ENCODE measurements at regions not wholly inside any gene's neighbourhood (a gene's known extent, or its start where the extent isn't known, plus 50 kb on each side); places are given as distances from the start of the nearest gene placed in this dataset.

DNA sequence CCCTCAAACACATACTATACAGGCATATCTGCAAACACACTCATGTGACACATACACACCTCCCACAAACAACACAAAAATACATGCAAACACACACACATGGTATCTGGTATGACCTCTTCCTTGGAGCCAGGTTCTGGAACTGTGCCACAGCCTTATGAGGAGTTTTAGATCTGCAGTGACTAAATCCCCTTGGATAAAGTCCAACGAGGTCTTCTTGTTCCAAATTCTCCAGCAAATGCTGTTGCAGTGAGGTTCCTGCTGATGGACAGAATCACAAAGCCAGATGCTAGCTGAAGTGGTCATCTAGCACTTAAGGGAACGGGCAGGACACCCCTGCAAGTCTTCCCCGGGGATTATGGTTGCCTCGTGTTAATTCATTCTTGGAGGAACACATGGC lies 54.5 kb upstream of the DAPL1 start:
- DNase-seq (ENCODE audit: low read depth) = no peak
- TF ChIP-seq, protein P1, sequence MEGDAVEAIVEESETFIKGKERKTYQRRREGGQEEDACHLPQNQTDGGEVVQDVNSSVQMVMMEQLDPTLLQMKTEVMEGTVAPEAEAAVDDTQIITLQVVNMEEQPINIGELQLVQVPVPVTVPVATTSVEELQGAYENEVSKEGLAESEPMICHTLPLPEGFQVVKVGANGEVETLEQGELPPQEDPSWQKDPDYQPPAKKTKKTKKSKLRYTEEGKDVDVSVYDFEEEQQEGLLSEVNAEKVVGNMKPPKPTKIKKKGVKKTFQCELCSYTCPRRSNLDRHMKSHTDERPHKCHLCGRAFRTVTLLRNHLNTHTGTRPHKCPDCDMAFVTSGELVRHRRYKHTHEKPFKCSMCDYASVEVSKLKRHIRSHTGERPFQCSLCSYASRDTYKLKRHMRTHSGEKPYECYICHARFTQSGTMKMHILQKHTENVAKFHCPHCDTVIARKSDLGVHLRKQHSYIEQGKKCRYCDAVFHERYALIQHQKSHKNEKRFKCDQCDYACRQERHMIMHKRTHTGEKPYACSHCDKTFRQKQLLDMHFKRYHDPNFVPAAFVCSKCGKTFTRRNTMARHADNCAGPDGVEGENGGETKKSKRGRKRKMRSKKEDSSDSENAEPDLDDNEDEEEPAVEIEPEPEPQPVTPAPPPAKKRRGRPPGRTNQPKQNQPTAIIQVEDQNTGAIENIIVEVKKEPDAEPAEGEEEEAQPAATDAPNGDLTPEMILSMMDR (IDR thresholded peaks at IDR 0.05; ENCODE audit: insufficient read depth, low read depth, low read length, missing control alignments) = no peak
- H3K4me3 ChIP-seq (ENCODE audit: low read depth, low read length) = no peak overlapping the region

DNA sequence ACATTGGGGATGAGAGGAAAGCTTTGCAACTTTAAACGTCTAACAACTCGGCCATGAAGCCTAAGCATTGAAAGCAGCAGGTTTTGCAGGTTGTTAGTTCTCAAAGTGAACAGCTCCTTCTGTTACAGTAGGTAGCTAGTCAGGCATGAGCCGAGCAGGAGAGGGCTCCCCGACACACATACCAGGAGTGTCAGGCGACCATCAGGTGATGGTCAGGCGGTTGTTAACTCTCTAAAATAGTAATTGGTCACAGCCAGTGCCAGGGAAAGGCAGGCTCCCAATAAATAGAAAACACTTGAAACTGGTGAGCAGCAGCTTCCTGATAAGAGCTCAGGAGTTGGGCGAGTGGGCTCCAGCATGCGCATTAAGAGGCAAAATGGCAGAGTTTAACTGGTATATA lies 53.5 kb upstream of the DAPL1 start:
- TF ChIP-seq, protein P1 (IDR thresholded peaks at IDR 0.05; ENCODE audit: insufficient read depth, low read depth, low read length, missing control alignments) = no peak
- DNase-seq (ENCODE audit: low read depth) = no peak
- H3K4me3 ChIP-seq (ENCODE audit: low read depth, low read length) = no peak overlapping the region

DNA sequence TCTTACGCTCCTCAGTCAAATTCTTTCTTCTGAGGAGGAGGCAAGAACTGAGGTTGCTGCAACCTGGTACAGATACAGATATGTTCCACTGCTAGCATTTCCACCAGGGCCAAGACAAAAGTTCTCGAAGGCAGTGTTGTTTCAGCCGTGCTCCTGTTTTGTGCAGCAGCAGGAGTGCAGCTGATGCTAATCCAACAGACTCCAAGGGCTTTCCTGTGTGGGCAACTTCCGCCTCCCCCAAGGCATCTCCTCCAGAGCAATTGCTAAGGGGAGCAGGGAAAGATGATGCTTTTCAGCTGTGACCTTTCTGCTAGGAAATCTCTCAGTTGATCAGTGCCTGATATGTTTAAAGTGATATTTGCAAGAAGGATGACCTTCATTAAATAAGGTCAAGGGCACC lies 52.6 kb upstream of the DAPL1 start:
- TF ChIP-seq, protein P1 (IDR thresholded peaks at IDR 0.05; ENCODE audit: insufficient read depth, low read depth, low read length, missing control alignments) = no peak
- no peak for DNase-seq (ENCODE audit: low read depth)
- H3K4me3 ChIP-seq (ENCODE audit: low read depth, low read length) = no peak overlapping the region

DNA sequence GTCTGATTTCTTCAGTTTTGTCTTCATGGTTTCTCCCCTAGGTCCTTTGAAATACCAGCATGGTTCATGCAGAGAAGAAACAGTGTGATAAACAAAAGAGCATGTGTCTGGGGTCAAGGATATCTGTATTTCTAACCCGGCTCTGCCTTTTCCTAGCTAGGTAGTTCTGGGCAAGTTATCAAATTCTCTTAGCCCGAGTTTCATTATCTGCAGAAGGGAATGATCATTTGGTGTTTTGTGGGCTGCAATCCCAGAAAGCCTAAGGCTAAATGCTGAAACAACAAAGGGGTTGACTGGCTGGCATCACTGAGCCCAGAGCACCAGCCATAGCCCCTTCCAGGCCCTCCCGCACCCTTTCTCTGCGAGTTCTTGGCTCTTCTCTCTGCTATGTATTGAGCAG lies 51.7 kb upstream of the DAPL1 start:
- no peak overlapping the region for H3K4me3 ChIP-seq (ENCODE audit: low read depth, low read length)
- no peak for DNase-seq (ENCODE audit: low read depth)
- TF ChIP-seq, protein P1 (IDR thresholded peaks at IDR 0.05; ENCODE audit: insufficient read depth, low read depth, low read length, missing control alignments) = no peak

DNA sequence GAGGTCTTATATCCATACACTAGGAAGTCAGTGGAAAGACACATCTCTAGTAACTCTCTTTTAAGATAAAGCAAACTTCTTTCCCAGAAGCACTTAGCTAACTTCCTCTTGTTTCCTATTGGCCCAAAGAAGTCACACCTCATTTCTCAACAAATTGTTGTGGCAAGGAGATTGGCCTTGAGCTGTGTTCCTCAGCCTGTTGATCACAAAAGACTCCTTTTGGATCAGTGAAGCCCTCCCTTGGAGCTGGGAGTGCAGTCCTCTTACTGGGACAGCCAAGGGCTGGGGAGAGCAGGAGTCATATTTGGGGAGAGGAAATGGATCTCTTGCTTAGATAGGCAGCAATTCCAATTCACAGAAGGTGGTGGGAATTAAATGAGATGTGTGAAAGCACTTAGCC lies 51.2 kb upstream of the DAPL1 start:
- DNase-seq (ENCODE audit: low read depth) = no peak
- no peak overlapping the region for H3K4me3 ChIP-seq (ENCODE audit: low read depth, low read length)
- TF ChIP-seq, protein P1 (IDR thresholded peaks at IDR 0.05; ENCODE audit: insufficient read depth, low read depth, low read length, missing control alignments) = no peak

DNA sequence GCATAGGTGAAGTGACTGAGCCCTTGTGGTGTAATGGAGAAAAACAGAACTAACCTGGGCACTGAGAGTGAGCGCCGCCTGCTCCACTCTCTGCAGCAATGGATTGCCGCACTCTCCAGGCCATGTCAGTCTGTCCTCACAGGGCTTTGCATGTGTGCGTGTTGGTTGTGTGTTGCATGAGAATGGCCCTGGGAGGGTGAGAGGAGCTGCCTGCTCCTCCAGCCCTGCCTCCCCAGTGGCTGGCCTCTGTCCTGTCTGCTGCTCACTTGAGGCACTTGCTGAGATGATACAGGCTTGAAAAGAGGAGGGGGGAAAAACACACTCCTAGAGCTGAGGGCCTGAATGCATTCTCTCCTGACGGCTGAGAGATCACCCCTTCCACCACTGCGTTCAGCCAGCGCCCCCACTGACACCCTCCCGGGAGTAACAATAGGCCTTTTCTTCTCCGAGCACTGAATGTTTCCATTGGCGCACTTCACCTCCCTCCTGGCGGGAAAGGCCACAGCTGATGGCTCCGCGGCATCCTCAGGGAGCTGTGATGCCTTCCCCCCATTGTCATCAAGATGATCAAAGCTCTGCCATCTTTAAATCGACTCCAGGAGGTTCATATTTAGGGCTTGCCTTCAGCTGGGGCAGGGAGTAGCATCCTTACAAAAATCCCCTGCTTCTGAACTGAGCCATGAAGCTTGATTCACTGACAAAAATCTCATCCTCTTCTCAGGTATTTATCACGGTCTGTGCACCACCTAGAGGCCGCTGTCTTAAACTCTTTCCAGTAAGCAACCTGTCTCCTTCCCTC lies 49.9 kb upstream of the DAPL1 start:
- H3K4me3 ChIP-seq (ENCODE audit: low read depth, low read length) = no peak overlapping the region
- DNase-seq (ENCODE audit: low read depth) = peak; percentile 63
- TF ChIP-seq, protein P1 (IDR thresholded peaks at IDR 0.05; ENCODE audit: insufficient read depth, low read depth, low read length, missing control alignments) = peak; percentile 58
